ENCODE measurements at regions not wholly inside any gene's neighbourhood (a gene's known extent, or its start where the extent isn't known, plus 50 kb on each side); places are given as distances from the start of the nearest gene placed in this dataset.
A peak's percentile ranks its signal among the peaks of the same experiment; 100 is the strongest.

GRCh38 chr2:154910701-154911100 lies 212.2 kb downstream of the KCNJ3 start:
- TF ChIP-seq PYGO2 (tag; IDR thresholded peaks at IDR 0.05): no peak
- TF ChIP-seq CEBPG (CRISPR knock-in tag; IDR thresholded peaks at IDR 0.05): no peak
- TF ChIP-seq CEBPG (tag; conservative IDR thresholded peaks at IDR 0.05 in 1 of 2, IDR thresholded peaks at IDR 0.05 in 1 of 2): peak in 1 of 2 experiments; percentile 81; a peak in 2 of 4 replicates
- no peak for TF ChIP-seq CHCHD3 (CRISPR knock-in tag; IDR thresholded peaks at IDR 0.05)
- TF ChIP-seq POLR2A (conservative IDR thresholded peaks at IDR 0.05): no peak
- TF ChIP-seq ESRRA (IDR thresholded peaks at IDR 0.05; ENCODE audit: borderline replicate concordance, low read depth): no peak
- TF ChIP-seq CBX2 (IDR thresholded peaks at IDR 0.05; ENCODE audit: insufficient read depth, low read length, poor library complexity, severe bottlenecking): no peak
- no peak for TF ChIP-seq ELF1 (tag; IDR thresholded peaks at IDR 0.05)
- TF ChIP-seq PHB (CRISPR knock-in tag; IDR thresholded peaks at IDR 0.05): no peak
- no peak for TF ChIP-seq NR1H2 (CRISPR knock-in tag; IDR thresholded peaks at IDR 0.05)
- TF ChIP-seq TEAD4 (IDR thresholded peaks at IDR 0.05; ENCODE audit: low read length): no peak
- no peak for TF ChIP-seq TEAD4 (CRISPR knock-in tag; IDR thresholded peaks at IDR 0.05; ENCODE audit: borderline replicate concordance)

Data from K562 (cell line).